ENCODE measurements at regions not wholly inside any gene's neighbourhood (a gene's known extent, or its start where the extent isn't known, plus 50 kb on each side); places are given as distances from the start of the nearest gene placed in this dataset.

DNA sequence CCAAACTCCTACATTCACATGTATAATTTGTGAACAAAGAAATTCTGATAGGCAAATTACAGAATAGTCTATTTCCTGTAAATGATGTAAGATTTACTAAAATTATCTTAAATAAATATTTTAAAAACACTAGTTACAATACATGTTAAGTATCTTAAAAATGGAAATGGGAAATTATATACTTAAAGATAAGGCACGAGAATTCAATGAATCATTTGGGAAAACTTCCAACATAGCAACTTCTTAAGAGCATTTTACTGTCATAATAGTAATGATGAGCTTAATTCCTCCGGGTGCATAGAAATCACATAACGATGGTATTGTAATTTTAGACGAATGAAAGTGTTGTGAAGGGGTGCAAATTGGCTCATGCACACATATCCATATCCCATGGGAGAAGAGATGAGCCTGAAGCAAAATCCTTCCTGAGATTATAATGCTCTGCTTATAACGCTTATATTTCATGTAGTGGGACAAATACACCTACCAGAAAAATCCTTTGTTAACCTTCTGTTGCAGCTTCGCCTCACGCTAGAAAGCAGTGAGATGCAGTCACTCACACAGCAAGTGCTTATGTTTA lies 873.5 kb downstream of the PDHA2 start (continued):
- TF ChIP-seq, protein P1, sequence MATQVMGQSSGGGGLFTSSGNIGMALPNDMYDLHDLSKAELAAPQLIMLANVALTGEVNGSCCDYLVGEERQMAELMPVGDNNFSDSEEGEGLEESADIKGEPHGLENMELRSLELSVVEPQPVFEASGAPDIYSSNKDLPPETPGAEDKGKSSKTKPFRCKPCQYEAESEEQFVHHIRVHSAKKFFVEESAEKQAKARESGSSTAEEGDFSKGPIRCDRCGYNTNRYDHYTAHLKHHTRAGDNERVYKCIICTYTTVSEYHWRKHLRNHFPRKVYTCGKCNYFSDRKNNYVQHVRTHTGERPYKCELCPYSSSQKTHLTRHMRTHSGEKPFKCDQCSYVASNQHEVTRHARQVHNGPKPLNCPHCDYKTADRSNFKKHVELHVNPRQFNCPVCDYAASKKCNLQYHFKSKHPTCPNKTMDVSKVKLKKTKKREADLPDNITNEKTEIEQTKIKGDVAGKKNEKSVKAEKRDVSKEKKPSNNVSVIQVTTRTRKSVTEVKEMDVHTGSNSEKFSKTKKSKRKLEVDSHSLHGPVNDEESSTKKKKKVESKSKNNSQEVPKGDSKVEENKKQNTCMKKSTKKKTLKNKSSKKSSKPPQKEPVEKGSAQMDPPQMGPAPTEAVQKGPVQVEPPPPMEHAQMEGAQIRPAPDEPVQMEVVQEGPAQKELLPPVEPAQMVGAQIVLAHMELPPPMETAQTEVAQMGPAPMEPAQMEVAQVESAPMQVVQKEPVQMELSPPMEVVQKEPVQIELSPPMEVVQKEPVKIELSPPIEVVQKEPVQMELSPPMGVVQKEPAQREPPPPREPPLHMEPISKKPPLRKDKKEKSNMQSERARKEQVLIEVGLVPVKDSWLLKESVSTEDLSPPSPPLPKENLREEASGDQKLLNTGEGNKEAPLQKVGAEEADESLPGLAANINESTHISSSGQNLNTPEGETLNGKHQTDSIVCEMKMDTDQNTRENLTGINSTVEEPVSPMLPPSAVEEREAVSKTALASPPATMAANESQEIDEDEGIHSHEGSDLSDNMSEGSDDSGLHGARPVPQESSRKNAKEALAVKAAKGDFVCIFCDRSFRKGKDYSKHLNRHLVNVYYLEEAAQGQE (IDR thresholded peaks at IDR 0.05; ENCODE audit: low read depth, low read length): no peak
- no peak for TF ChIP-seq ZSCAN29 (IDR thresholded peaks at IDR 0.05)

DNA sequence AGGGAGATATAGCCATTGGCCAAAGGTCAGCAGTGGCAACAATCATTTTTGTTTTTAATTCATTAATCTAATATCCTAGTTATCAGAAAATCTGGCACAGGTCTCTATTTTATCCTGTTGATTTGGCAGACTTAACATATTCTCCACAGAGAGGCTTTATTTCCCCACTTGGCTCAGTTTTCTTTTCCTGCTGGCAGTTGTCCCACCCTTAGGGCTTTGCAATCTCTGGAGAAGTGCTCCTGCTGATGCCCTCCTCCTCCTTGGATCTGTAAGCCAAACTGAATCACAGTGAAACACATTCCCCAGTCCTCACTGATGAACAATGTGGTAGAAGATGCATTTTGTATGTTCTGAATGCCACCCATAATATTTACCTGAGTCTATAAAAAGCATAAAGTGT lies 889.7 kb downstream of the PDHA2 start:
- RAD21 ChIA-PET (ENCODE audit: unreplicated experiment): no interaction called here
- intact Hi-C loops (cut with micrococcal nuclease; ENCODE audit: unreplicated experiment): no loop called here
- Histone ChIP-seq H3K36me3 (ENCODE audit: control insufficient read depth in 2 of 2, insufficient read depth in 2 of 2, low read length in 1 of 2) (no peaks in the 10 kb centered on the region), H3K27me3 (replicated peaks in 1 of 2; ENCODE audit: control insufficient read depth in 2 of 2, insufficient read depth in 2 of 2, low read length in 1 of 2) (no peaks in the 10 kb centered on the region), H3K79me2 (ENCODE audit: control insufficient read depth, insufficient read depth, low read length) (no peaks in the 10 kb centered on the region), H3K9me3 (replicated peaks; ENCODE audit: control insufficient read depth, insufficient read depth, low read length) (no peaks in the 10 kb centered on the region), H3K4me3 (no peak overlapping the region), H3K9ac (ENCODE audit: control insufficient read depth, insufficient read depth, low read length) (no peak overlapping the region), H3K4me1 (ENCODE audit: control insufficient read depth, insufficient read depth, low read length) (no peaks in the 10 kb centered on the region), H4K20me1 (ENCODE audit: control insufficient read depth, insufficient read depth) (no peaks in the 10 kb centered on the region), H2AFZ (ENCODE audit: control insufficient read depth, low read depth, low read length) (no peak overlapping the region), H3K4me2 (ENCODE audit: control insufficient read depth, insufficient read depth) (no peak overlapping the region), H3K27ac (ENCODE audit: control insufficient read depth, insufficient read depth) (no peak overlapping the region)
- DNase-seq (ENCODE audit: low read depth, low spot score) (no peak), FAIRE-seq (no peak), ATAC-seq (no peak)
- TF ChIP-seq, protein P2, sequence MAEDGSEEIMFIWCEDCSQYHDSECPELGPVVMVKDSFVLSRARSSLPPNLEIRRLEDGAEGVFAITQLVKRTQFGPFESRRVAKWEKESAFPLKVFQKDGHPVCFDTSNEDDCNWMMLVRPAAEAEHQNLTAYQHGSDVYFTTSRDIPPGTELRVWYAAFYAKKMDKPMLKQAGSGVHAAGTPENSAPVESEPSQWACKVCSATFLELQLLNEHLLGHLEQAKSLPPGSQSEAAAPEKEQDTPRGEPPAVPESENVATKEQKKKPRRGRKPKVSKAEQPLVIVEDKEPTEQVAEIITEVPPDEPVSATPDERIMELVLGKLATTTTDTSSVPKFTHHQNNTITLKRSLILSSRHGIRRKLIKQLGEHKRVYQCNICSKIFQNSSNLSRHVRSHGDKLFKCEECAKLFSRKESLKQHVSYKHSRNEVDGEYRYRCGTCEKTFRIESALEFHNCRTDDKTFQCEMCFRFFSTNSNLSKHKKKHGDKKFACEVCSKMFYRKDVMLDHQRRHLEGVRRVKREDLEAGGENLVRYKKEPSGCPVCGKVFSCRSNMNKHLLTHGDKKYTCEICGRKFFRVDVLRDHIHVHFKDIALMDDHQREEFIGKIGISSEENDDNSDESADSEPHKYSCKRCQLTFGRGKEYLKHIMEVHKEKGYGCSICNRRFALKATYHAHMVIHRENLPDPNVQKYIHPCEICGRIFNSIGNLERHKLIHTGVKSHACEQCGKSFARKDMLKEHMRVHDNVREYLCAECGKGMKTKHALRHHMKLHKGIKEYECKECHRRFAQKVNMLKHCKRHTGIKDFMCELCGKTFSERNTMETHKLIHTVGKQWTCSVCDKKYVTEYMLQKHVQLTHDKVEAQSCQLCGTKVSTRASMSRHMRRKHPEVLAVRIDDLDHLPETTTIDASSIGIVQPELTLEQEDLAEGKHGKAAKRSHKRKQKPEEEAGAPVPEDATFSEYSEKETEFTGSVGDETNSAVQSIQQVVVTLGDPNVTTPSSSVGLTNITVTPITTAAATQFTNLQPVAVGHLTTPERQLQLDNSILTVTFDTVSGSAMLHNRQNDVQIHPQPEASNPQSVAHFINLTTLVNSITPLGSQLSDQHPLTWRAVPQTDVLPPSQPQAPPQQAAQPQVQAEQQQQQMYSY (CRISPR knock-in tag; IDR thresholded peaks at IDR 0.05): no peak
- TF ChIP-seq, protein P3, sequence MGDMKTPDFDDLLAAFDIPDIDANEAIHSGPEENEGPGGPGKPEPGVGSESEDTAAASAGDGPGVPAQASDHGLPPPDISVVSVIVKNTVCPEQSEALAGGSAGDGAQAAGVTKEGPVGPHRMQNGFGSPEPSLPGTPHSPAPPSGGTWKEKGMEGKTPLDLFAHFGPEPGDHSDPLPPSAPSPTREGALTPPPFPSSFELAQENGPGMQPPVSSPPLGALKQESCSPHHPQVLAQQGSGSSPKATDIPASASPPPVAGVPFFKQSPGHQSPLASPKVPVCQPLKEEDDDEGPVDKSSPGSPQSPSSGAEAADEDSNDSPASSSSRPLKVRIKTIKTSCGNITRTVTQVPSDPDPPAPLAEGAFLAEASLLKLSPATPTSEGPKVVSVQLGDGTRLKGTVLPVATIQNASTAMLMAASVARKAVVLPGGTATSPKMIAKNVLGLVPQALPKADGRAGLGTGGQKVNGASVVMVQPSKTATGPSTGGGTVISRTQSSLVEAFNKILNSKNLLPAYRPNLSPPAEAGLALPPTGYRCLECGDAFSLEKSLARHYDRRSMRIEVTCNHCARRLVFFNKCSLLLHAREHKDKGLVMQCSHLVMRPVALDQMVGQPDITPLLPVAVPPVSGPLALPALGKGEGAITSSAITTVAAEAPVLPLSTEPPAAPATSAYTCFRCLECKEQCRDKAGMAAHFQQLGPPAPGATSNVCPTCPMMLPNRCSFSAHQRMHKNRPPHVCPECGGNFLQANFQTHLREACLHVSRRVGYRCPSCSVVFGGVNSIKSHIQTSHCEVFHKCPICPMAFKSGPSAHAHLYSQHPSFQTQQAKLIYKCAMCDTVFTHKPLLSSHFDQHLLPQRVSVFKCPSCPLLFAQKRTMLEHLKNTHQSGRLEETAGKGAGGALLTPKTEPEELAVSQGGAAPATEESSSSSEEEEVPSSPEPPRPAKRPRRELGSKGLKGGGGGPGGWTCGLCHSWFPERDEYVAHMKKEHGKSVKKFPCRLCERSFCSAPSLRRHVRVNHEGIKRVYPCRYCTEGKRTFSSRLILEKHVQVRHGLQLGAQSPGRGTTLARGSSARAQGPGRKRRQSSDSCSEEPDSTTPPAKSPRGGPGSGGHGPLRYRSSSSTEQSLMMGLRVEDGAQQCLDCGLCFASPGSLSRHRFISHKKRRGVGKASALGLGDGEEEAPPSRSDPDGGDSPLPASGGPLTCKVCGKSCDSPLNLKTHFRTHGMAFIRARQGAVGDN (IDR thresholded peaks at IDR 0.05): no peak
- no peak for TF ChIP-seq ZNF384 (IDR thresholded peaks at IDR 0.05; ENCODE audit: borderline replicate concordance, low read depth, low read length)
- TF ChIP-seq SPI1 (IDR thresholded peaks at IDR 0.05; ENCODE audit: borderline replicate concordance, insufficient read depth, low read depth, low read length): no peak
- TF ChIP-seq RB1 (IDR thresholded peaks at IDR 0.05; ENCODE audit: borderline replicate concordance): no peak
- no peak for TF ChIP-seq YY1 (IDR thresholded peaks at IDR 0.05; ENCODE audit: low read depth, low read length)
- no peak for TF ChIP-seq MXI1 (IDR thresholded peaks at IDR 0.05; ENCODE audit: low read depth, low read length)
- no TSS peak for BruUV-seq (replicated peaks)
- POLR2A ChIA-PET: no interaction called here
- CTCF ChIA-PET: no interaction called here
- SMC1A ChIA-PET (ENCODE audit: uncharacterized antibody, unreplicated experiment): no interaction called here
- in situ Hi-C loops (cut with MboI): no loop called here

All from GM12878 (cell line).